ENCODE measurements at regions not wholly inside any gene's neighbourhood (a gene's known extent, or its start where the extent isn't known, plus 50 kb on each side); places are given as distances from the start of the nearest gene placed in this dataset.
A peak's percentile ranks its signal among the peaks of the same experiment; 100 is the strongest.
"Not testable (repeated sequence)": the region's sequence is repeated elsewhere in the genome, so short reads cannot be mapped to it uniquely, and the experiment has no call there.

GRCh38 chr17:83190601-83191387 is 111.4 kb downstream of the METRNL start:
- no peak for DNase-seq (ENCODE audit: low read depth in 1 of 2, low spot score in 1 of 2)

DNA sequence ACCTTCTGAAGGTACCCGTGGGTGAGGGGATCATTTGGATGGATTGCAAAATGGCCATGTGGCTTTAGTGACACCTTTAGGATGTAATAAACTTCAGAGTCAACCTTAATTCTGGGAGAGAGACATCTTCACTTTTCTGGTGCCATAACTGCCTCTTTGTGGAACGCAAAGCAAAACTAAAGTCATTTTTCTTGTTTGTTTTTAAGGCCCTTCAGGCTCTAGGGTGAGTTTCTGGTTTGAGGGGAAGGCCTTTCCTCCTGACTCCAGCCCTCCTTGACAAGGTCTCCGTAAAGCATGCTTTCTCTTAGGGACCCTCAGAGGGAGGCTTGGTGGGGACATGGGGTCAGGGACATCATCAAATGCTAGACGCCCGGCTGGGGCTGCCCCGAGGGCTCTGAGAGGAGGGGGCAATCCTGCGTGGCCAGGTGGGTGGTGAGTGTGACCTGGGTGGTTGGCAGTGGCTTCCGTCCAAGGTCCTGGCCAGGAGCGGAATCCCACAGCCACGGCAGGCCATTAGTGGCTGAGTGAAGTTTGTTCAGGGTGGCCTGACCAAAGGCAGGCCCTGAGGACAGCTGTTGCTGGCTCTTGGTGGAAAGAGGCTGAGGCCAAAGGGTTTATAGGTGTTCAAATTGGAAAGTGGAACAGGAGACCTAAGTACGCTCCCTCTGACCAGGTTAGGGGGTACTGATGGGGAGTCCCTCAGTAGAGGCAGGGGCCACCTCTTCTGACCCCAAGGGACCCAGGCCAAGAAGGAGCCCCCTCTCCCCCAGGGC is 112.2 kb downstream of the METRNL start:
- DNase-seq (ENCODE audit: low read depth in 1 of 2, low spot score in 1 of 2), result no peak

GRCh38 chr17:83192161-83192788 is 112.9 kb downstream of the METRNL start:
- DNase-seq (ENCODE audit: low read depth in 1 of 2, low spot score in 1 of 2), result no peak

GRCh38 chr17:83192789-83193335 is 113.5 kb downstream of the METRNL start:
- not testable (repeated sequence) for DNase-seq (ENCODE audit: low read depth in 1 of 2, low spot score in 1 of 2)

GRCh38 chr17:83193336-83194185 is 114.2 kb downstream of the METRNL start:
- DNase-seq (ENCODE audit: low read depth in 1 of 2, low spot score in 1 of 2), result no peak

GRCh38 chr17:83194186-83194561 is 114.8 kb downstream of the METRNL start:
- DNase-seq (ENCODE audit: low read depth in 1 of 2, low spot score in 1 of 2), result no peak

GRCh38 chr17:83194761-83195329 is 115.4 kb downstream of the METRNL start:
- no peak for DNase-seq (ENCODE audit: low read depth in 1 of 2, low spot score in 1 of 2)

DNA sequence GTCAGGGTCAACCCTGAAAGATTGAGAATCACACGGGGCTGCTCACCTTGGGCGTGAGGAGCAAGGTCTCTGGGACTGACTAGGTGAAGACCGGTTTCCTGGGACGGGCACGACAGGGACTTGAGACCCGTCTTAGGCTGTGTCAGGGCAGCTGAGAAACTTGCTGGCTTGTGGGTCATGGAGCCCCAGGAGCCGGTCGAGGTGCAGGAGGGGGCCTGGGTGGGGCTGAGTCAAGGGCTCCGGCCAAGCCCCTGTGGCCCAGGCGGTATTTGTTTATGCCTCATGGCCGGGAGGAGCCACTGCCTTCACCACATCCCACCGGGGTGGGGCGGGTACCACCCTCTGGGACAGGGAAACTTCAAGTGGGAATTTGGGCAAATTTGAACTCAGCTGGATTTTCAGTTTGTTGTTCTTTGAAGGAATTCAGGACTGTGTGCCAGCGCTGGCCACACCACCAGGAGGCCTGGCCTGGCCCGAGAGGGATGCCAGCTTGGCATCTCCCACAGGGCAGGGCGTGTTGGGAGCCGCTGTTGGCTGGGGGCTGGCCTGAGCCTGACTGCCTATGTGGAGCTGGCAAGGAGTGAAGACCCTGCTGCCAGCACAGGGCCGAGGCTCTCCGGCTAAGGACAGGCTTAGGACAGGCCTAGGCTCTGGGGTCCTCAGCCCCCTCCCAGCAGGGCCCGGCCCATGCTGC is 116.1 kb downstream of the METRNL start:
- no peak for DNase-seq (ENCODE audit: low read depth in 1 of 2, low spot score in 1 of 2)

- no peak for DNase-seq (ENCODE audit: low read depth in 1 of 2, low spot score in 1 of 2)
These were observed 116.6 kb downstream of the METRNL start for GRCh38 chr17:83196024-83196365.

DNA sequence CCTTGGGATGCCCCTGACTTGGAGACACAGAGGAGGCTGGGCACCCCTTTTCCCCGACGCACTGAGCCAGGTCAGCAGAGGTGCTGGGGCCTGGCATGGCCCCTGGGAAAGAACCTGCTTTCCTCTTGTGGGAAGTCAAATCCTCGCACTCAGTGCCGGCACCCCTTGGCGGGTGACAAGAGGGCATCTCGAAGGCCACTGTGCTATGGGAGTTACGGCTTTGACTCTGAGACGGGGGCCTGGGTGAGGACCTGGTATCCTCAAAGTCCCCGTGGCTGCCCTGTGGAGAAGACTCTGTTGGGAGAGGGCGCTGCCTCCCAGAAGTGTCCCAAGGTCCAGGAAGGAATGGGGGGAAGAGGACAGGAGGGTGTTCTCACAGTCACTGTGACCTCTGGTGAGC is 117.0 kb downstream of the METRNL start:
- DNase-seq (ENCODE audit: low read depth in 1 of 2, low spot score in 1 of 2), result no peak

- no peak for DNase-seq (ENCODE audit: low read depth in 1 of 2, low spot score in 1 of 2)
These were observed 117.8 kb downstream of the METRNL start for GRCh38 chr17:83196973-83197880.

DNA sequence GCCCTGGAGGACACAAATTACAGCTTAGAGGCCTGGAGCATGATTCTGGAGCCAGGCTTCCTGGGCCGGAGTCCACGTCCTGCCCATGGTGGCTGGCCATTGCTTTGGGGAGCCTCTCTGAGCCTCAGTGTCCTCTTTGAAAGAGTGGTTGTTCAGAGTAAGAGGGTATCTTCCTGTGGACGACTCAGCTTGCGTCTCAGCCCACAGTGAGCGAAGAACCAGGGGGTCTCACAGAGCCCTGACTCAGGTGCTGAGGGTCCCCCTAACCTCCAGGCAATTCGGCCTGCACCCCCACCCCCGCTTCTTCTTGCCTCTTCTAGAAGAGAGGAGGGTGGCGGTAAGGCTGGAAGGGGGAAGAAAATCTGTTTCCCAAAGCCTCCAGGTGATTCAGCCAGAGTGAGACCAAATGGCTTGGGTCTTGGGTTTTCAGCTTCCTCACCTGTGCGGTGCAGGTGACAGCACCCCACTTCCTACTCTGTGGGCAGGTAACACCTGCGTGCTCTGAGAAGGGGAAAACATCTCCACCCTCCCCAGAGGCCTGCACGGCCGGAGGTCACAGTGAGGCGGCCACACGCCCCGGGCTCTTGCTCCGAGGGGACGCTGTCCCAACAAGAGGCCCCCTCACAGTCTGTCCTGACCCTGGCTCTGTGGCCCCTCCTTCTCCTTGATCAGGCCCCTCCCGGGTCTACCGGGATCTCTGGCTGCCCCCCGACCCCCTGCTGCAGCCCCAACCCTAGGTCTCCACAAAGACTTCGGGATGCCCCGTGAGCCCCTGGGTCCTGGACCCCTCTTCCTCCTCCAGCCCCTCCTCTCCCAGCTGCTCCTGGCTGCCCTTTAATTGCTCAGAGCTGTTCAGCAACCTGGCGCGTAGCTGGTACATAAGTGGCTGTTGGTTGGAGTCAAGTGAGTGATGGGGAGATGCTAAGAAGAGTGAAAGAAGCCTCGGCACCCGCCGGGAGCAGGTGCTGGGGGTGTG is 119.2 kb downstream of the METRNL start:
- DNase-seq (ENCODE audit: low read depth in 1 of 2, low spot score in 1 of 2), result no peak

GRCh38 chr17:83199500-83200201 is 120.2 kb downstream of the METRNL start:
- peak; percentile 18 to 21 for DNase-seq (ENCODE audit: low read depth in 1 of 2, low spot score in 1 of 2)

GRCh38 chr17:83200231-83200699 is 120.9 kb downstream of the METRNL start:
- DNase-seq (ENCODE audit: low read depth in 1 of 2, low spot score in 1 of 2), result peak in 1 of 2 donors; percentile 20

GRCh38 chr17:83200751-83201150 is 121.3 kb downstream of the METRNL start:
- DNase-seq (ENCODE audit: low read depth in 1 of 2, low spot score in 1 of 2), result no peak

DNA sequence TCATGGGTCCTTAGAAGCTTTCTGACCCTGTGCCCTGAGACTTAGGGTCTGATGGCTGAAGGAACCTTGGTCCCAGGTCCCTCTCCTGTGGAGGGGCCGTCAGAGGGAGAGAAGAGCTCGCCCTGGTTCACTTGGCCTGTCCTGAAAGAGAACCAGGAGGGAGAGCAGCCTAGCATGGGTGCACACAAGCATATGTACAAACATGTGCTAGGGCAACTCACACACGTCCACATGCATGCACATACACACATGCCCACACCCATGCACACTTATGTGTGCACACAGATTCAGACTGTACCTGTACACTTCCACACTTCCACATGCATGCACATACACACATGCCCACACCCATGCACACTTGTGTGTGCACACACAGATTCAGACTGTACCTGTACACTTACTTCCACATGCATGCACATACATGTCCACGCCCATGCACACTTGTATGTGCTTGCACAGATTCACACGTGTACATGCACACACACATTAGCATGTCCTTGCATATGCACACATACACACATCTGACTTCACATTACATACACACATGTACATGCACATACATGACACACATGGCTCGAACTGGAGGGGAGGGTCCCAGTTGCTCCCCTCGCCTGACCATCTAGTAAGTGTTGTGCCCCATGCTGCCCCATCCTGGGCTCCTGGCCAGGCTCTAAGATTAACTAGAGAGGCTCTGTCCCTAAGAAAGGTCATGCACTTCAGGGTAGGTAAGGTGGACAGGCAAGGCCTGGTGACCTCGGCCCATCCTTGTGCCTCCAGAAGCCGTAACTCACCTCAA is 122.0 kb downstream of the METRNL start:
- no peak for DNase-seq (ENCODE audit: low read depth in 1 of 2, low spot score in 1 of 2)
